Left ventricle myocardium inferior (tissue), 1 donor: ENCODE measurements at regions not wholly inside any gene's neighbourhood (a gene's known extent, or its start where the extent isn't known, plus 50 kb on each side); places are given as distances from the start of the nearest gene placed in this dataset.

Experiments used
- DNase-seq: peaks from one replicate; pipeline ENCODE4 v3.0.0-alpha.2; 2020
- H3K27ac ChIP-seq: fragments of 200-600 bp; replicated peaks from 2 replicates; pipeline ENCODE4 v1.8.0; 2021
- H3K27me3 ChIP-seq: fragments of 200-600 bp; 2 replicates; pipeline ENCODE4 v1.8.0; 2021; ENCODE audit warnings: low read depth
- H3K36me3 ChIP-seq: fragments of 200-600 bp; 2 replicates; pipeline ENCODE4 v1.8.0; 2021
- H3K4me1 ChIP-seq: fragments of 200-600 bp; 2 replicates; pipeline ENCODE4 v1.8.0; 2021
- H3K4me3 ChIP-seq: fragments of 200-600 bp; 2 replicates; pipeline ENCODE4 v1.8.0; 2021; ENCODE audit warnings: mild to moderate bottlenecking, moderate library complexity
- H3K9me3 ChIP-seq: fragments of 200-600 bp; replicated peaks from 2 replicates; pipeline ENCODE4 v1.8.0; 2021
- CTCF ChIP-seq: fragments of 200-600 bp; IDR thresholded peaks from 2 replicates; pipeline ENCODE4 v1.8.0; 2021; ENCODE audit warnings: antibody characterized with exemption, mild to moderate bottlenecking, borderline replicate concordance
- intact Hi-C: fragments of 100-400 bp; cut with micrococcal nuclease; formaldehyde crosslinking; loops from one replicate; pipeline ENCODE4 v1.11.0; 2022
- donor health status: DM: no; HTN: yes; CAD: no; lungs with severe emphysema.

- H3K4me1 ChIP-seq = no peaks in the 10 kb centered on the region
- H3K27ac ChIP-seq = no peak overlapping the region
- H3K4me3 ChIP-seq = no peak overlapping the region
- H3K27me3 ChIP-seq = no peaks in the 10 kb centered on the region
- no peak for DNase-seq
- peaks cover 29% of the 10 kb centered on the region for H3K9me3 ChIP-seq
- H3K36me3 ChIP-seq = no peaks in the 10 kb centered on the region
- no peak for TF ChIP-seq CTCF
- intact Hi-C loops = no loop called here
Observed at GRCh38 chr2:153391131-153391530, 87.4 kb downstream of the RPRM start.

GRCh38 chr2:153388246-153388645, 90.3 kb downstream of the RPRM start:
- DNase-seq = no peak
- Histone ChIP-seq H3K4me3 (no peak overlapping the region), H3K27me3 (no peaks in the 10 kb centered on the region), H3K9me3 (peaks cover 15% of the 10 kb centered on the region), H3K27ac (no peak overlapping the region), H3K36me3 (no peaks in the 10 kb centered on the region), H3K4me1 (no peaks in the 10 kb centered on the region)
- intact Hi-C loops = no loop called here
- TF ChIP-seq CTCF = no peak

- peaks cover 7% of the 10 kb centered on the region for H3K9me3 ChIP-seq
- no peaks in the 10 kb centered on the region for H3K27me3 ChIP-seq
- H3K4me3 ChIP-seq = no peak overlapping the region
- H3K4me1 ChIP-seq = no peaks in the 10 kb centered on the region
- H3K36me3 ChIP-seq = no peaks in the 10 kb centered on the region
- no peak overlapping the region for H3K27ac ChIP-seq
- intact Hi-C loops = no loop called here
- TF ChIP-seq CTCF = no peak
- DNase-seq = no peak
Observed at GRCh38 chr2:153387203-153387602, 91.4 kb downstream of the RPRM start.

GRCh38 chr2:153386481-153386897, 92.1 kb downstream of the RPRM start:
- no peak for DNase-seq
- no peaks in the 10 kb centered on the region for H3K36me3 ChIP-seq
- no peak for TF ChIP-seq CTCF
- intact Hi-C loops = no loop called here
- peaks cover 7% of the 10 kb centered on the region for H3K9me3 ChIP-seq
- H3K4me3 ChIP-seq = no peak overlapping the region
- H3K27ac ChIP-seq = no peak overlapping the region
- H3K27me3 ChIP-seq = no peaks in the 10 kb centered on the region
- H3K4me1 ChIP-seq = no peaks in the 10 kb centered on the region

- Histone ChIP-seq H3K27ac (no peak overlapping the region), H3K4me3 (no peak overlapping the region), H3K9me3 (no peaks in the 10 kb centered on the region), H3K36me3 (no peaks in the 10 kb centered on the region), H3K27me3 (no peaks in the 10 kb centered on the region), H3K4me1 (no peaks in the 10 kb centered on the region)
- DNase-seq = no peak
- TF ChIP-seq CTCF = no peak
- intact Hi-C loops = no loop called here
Observed at GRCh38 chr2:153373510-153374279, 104.9 kb downstream of the RPRM start.
